Glutamatergic neuron (in vitro differentiated cells): ENCODE measurements at regions not wholly inside any gene's neighbourhood (a gene's known extent, or its start where the extent isn't known, plus 50 kb on each side); places are given as distances from the start of the nearest gene placed in this dataset.

Experiments
- DNase-seq: peaks from one replicate; pipeline ENCODE4 v3.0.0; 2022
- H3K27ac Mint-ChIP-seq: one replicate; pipeline ENCODE4 v1.8.0; 2020; ENCODE audit warnings: mild to moderate bottlenecking, mixed read lengths, inconsistent platforms; ENCODE audit not compliant: unreplicated experiment
- H3K27me3 Mint-ChIP-seq: one replicate; pipeline ENCODE4 v1.8.0; 2020; ENCODE audit warnings: mild to moderate bottlenecking, moderate library complexity, mixed read lengths, inconsistent platforms; ENCODE audit not compliant: unreplicated experiment
- H3K36me3 Mint-ChIP-seq: one replicate; pipeline ENCODE4 v1.8.0; 2020; ENCODE audit warnings: mild to moderate bottlenecking, mixed read lengths, inconsistent platforms; ENCODE audit not compliant: unreplicated experiment
- H3K4me1 Mint-ChIP-seq: one replicate; pipeline ENCODE4 v1.8.0; 2020; ENCODE audit warnings: mild to moderate bottlenecking, low read depth, mixed read lengths, inconsistent platforms; ENCODE audit not compliant: unreplicated experiment
- H3K4me3 Mint-ChIP-seq: one replicate; pipeline ENCODE4 v1.8.0; 2020; ENCODE audit warnings: mild to moderate bottlenecking, mixed read lengths, inconsistent platforms; ENCODE audit not compliant: unreplicated experiment
- H3K9me3 Mint-ChIP-seq: one replicate; pipeline ENCODE4 v1.8.0; 2020; ENCODE audit warnings: mild to moderate bottlenecking, moderate library complexity, mixed read lengths, inconsistent platforms; ENCODE audit not compliant: unreplicated experiment
- CTCF ChIP-seq: fragments of 200-600 bp; sonication (generic); IDR thresholded peaks from one replicate; pipeline ENCODE4 v1.5.0; 2021; ENCODE audit not compliant: partially characterized antibody, unreplicated experiment

GRCh38 chr1:109847251-109847650, 63.4 kb upstream of the CSF1 start:
- Mint-ChIP-seq H3K9me3 (peaks cover 1% of the 10 kb centered on the region), H3K27ac (no peak overlapping the region), H3K4me3 (no peak overlapping the region), H3K27me3 (no peaks in the 10 kb centered on the region), H3K4me1 (no peaks in the 10 kb centered on the region), H3K36me3 (no peaks in the 10 kb centered on the region)
- no peak for TF ChIP-seq CTCF
- no peak for DNase-seq

GRCh38 chr1:109846846-109847245, 63.8 kb upstream of the CSF1 start:
- DNase-seq: no peak
- no peaks in the 10 kb centered on the region for H3K4me1 Mint-ChIP-seq
- no peak for TF ChIP-seq CTCF
- no peaks in the 10 kb centered on the region for H3K36me3 Mint-ChIP-seq
- H3K27me3 Mint-ChIP-seq: no peaks in the 10 kb centered on the region
- H3K27ac Mint-ChIP-seq: no peak overlapping the region
- H3K4me3 Mint-ChIP-seq: no peak overlapping the region
- H3K9me3 Mint-ChIP-seq: peaks cover 1% of the 10 kb centered on the region

DNA sequence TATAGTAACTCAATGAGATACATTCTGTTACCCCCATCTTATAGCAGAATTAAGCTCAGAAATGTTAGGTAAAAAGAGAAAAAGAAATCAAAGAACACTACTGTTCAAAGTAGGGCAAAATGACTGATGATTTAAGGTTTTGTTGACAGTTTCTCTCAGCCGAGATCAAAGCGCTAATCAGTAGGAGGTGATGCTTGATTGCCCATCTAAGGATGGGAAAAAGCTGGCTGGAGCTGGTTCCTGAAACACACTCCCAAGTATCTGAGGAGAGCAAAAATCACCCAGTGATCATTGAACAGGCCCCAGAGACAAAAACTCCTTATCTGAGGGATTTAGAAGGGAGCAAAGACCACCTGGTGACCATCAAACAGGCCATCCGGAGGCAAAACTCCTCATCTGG, 64.5 kb upstream of the CSF1 start:
- Mint-ChIP-seq H3K4me1 (no peaks in the 10 kb centered on the region), H3K27me3 (no peaks in the 10 kb centered on the region), H3K9me3 (peaks cover 1% of the 10 kb centered on the region), H3K27ac (no peak overlapping the region), H3K36me3 (no peaks in the 10 kb centered on the region), H3K4me3 (no peak overlapping the region)
- no peak for TF ChIP-seq CTCF
- no peak for DNase-seq

DNA sequence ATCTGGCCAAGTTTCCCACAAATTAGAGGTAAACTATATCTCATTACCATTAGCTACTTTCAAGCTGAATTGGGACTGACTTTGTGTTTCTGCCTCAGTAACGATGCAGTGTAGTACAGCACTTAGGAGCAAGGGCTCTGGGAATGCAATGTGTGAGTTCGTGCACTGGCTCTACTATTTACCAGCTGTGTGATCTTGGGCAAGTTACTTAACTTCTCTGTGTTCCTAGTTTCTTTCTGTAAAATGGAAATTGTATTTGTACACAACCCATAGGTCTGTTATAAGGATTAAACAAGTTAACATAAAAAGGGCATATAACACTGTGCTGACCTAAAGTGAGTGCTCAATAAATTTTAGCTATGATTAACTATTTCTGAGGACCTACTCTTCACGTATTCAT, 65.0 kb upstream of the CSF1 start:
- H3K4me1 Mint-ChIP-seq: no peaks in the 10 kb centered on the region
- no peaks in the 10 kb centered on the region for H3K36me3 Mint-ChIP-seq
- no peak for DNase-seq
- no peak for TF ChIP-seq CTCF
- no peaks in the 10 kb centered on the region for H3K27me3 Mint-ChIP-seq
- peaks cover 1% of the 10 kb centered on the region for H3K9me3 Mint-ChIP-seq
- H3K27ac Mint-ChIP-seq: no peak overlapping the region
- H3K4me3 Mint-ChIP-seq: no peak overlapping the region

DNA sequence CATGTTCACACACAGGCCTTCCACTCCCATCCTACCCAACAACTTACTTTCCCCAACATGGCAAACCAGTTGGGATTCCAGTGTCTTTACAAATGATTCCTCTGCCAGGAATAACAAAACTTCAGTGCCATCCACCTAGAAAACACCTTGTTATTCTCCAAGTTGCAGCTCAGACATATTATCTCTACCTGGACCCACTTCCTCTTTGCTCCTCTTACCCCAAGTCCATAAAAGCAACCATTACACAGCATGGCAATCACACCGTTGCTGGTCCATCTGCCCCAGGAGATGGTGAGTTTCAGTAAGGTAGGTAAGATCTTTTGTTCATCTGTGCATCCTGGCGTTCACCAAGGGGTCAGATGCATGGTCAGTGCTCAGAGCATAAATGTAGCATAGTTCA, 66.0 kb upstream of the CSF1 start:
- H3K9me3 Mint-ChIP-seq: peaks cover 1% of the 10 kb centered on the region
- H3K27me3 Mint-ChIP-seq: no peaks in the 10 kb centered on the region
- no peaks in the 10 kb centered on the region for H3K4me1 Mint-ChIP-seq
- no peaks in the 10 kb centered on the region for H3K36me3 Mint-ChIP-seq
- no peak overlapping the region for H3K27ac Mint-ChIP-seq
- H3K4me3 Mint-ChIP-seq: no peak overlapping the region
- no peak for DNase-seq
- TF ChIP-seq CTCF: no peak
